ENCODE measurements at regions not wholly inside any gene's neighbourhood (a gene's known extent, or its start where the extent isn't known, plus 50 kb on each side); places are given as distances from the start of the nearest gene placed in this dataset.

DNA sequence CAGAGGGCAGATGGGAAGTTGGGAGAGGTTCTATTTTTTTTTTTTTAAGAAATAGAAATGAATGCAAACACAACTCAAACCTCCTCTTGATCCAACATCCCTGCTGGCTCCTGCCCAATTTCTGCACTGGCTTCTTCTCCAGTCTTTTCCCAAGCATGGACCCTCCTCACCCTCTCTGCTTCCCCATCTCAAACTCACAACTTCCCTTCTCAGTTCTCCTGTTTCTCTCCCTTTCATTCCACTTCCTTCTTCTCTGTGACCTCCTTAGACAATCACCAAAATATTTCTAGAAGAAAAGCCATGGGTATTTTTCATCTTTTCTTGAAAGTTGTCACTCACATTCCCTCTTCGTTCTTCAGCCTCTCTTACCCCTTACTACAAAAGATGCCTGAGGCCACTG lies 85.2 kb upstream of the VPREB1 start:
- H3K4me1 ChIP-seq (ENCODE audit: control insufficient read depth in 1 of 2, insufficient read depth in 2 of 2, low read length in 2 of 2), result no peaks in the 10 kb centered on the region
- H3K4me2 ChIP-seq (ENCODE audit: low read length), result no peak overlapping the region
- H2AFZ ChIP-seq (ENCODE audit: insufficient read depth, low read length, poor library complexity), result no peak overlapping the region
- no peaks in the 10 kb centered on the region for H3K79me1 ChIP-seq (ENCODE audit: low read length)
- no peak overlapping the region for H4K91ac ChIP-seq (ENCODE audit: low read depth, low read length)
- no peak overlapping the region for H3K14ac ChIP-seq (ENCODE audit: low read length)
- H2BK5ac ChIP-seq (ENCODE audit: low read depth, low read length, poor library complexity), result no peak overlapping the region
- no peak overlapping the region for H3K23ac ChIP-seq (ENCODE audit: low read length)
- no peaks in the 10 kb centered on the region for H3K9me3 ChIP-seq (ENCODE audit: insufficient read depth, low read depth, low read length)
- H3K27me3 ChIP-seq (ENCODE audit: insufficient read depth, low read length), result no peaks in the 10 kb centered on the region
- no peak overlapping the region for H3K18ac ChIP-seq (ENCODE audit: low read length)
- no peak for DNase-seq
- no peak overlapping the region for H2AK5ac ChIP-seq (ENCODE audit: low read length)
- no peak overlapping the region for H4K8ac ChIP-seq (ENCODE audit: low read depth, low read length)
- H2BK120ac ChIP-seq (ENCODE audit: insufficient read depth, low read length, poor library complexity), result no peak overlapping the region
- no peak overlapping the region for H2BK12ac ChIP-seq (ENCODE audit: low read length)
- H4K12ac ChIP-seq (ENCODE audit: low read depth, low read length), result no peak overlapping the region
- no peak overlapping the region for H3K4me3 ChIP-seq (ENCODE audit: low read depth, low read length)
- no peaks in the 10 kb centered on the region for H3K79me2 ChIP-seq (ENCODE audit: control insufficient read depth, insufficient read depth, low read length, poor library complexity)
- no CpG with 5 or more reads among the region's 1 CpG for WGBS (ENCODE audit: extremely low coverage, insufficient coverage, insufficient read length)
- H3K36me3 ChIP-seq (ENCODE audit: control insufficient read depth in 1 of 2, insufficient read depth in 2 of 2, low read length in 2 of 2), result no peaks in the 10 kb centered on the region
- no peak overlapping the region for H3K9ac ChIP-seq (ENCODE audit: low read length)
- H3K4ac ChIP-seq (ENCODE audit: low read depth, low read length), result no peak overlapping the region
- no peak overlapping the region for H3K27ac ChIP-seq (ENCODE audit: low read depth, low read length)

DNA sequence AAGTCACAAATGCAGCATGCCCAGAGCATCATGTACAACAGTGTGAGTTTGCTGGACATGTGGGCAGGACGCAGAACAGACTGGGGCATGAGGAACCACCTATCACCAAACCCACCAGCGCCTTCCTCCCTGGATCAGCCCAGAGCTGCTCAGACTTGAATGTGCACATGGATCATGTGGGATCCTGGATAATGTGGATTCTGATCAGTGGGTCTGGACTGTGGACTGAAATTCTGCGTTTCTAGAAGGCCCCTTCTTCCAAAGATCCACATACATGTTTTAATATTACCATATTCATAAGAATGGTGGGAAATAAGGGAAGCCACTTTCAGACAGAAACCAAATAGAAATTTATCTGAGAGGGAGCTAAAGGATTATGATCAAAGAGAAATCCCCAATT lies 85.6 kb upstream of the VPREB1 start:
- Histone ChIP-seq H3K4me3 (ENCODE audit: low read depth, low read length) (no peak overlapping the region), H3K27ac (ENCODE audit: low read depth, low read length) (no peak overlapping the region), H3K9ac (ENCODE audit: low read length) (no peak overlapping the region), H3K79me2 (ENCODE audit: control insufficient read depth, insufficient read depth, low read length, poor library complexity) (no peaks in the 10 kb centered on the region), H3K23ac (ENCODE audit: low read length) (no peak overlapping the region), H4K91ac (ENCODE audit: low read depth, low read length) (no peak overlapping the region), H3K4me2 (ENCODE audit: low read length) (no peak overlapping the region), H3K18ac (ENCODE audit: low read length) (no peak overlapping the region), H3K4me1 (ENCODE audit: control insufficient read depth in 1 of 2, insufficient read depth in 2 of 2, low read length in 2 of 2) (no peaks in the 10 kb centered on the region), H2BK5ac (ENCODE audit: low read depth, low read length, poor library complexity) (no peak overlapping the region), H3K27me3 (ENCODE audit: insufficient read depth, low read length) (no peaks in the 10 kb centered on the region), H3K79me1 (ENCODE audit: low read length) (no peaks in the 10 kb centered on the region), H3K36me3 (ENCODE audit: control insufficient read depth in 1 of 2, insufficient read depth in 2 of 2, low read length in 2 of 2) (no peaks in the 10 kb centered on the region), H2BK120ac (ENCODE audit: insufficient read depth, low read length, poor library complexity) (no peak overlapping the region), H3K14ac (ENCODE audit: low read length) (no peak overlapping the region), H3K4ac (ENCODE audit: low read depth, low read length) (no peak overlapping the region), H4K12ac (ENCODE audit: low read depth, low read length) (no peak overlapping the region), H2AK5ac (ENCODE audit: low read length) (no peak overlapping the region), H3K9me3 (ENCODE audit: insufficient read depth, low read depth, low read length) (no peaks in the 10 kb centered on the region), H2AFZ (ENCODE audit: insufficient read depth, low read length, poor library complexity) (no peak overlapping the region), H4K8ac (ENCODE audit: low read depth, low read length) (no peak overlapping the region), H2BK12ac (ENCODE audit: low read length) (no peak overlapping the region)
- WGBS (ENCODE audit: extremely low coverage, insufficient coverage, insufficient read length), result no CpG with 5 or more reads among the region's 3 CpGs
- no peak for DNase-seq

GRCh38 chr22:22158207-22158816 lies 86.3 kb upstream of the VPREB1 start:
- Histone ChIP-seq H3K23ac (ENCODE audit: low read length) (no peak overlapping the region), H3K79me1 (ENCODE audit: low read length) (no peaks in the 10 kb centered on the region), H2AFZ (ENCODE audit: insufficient read depth, low read length, poor library complexity) (no peak overlapping the region), H3K27me3 (ENCODE audit: insufficient read depth, low read length) (no peaks in the 10 kb centered on the region), H3K36me3 (ENCODE audit: control insufficient read depth in 1 of 2, insufficient read depth in 2 of 2, low read length in 2 of 2) (no peaks in the 10 kb centered on the region), H3K4me3 (ENCODE audit: low read depth, low read length) (no peak overlapping the region), H3K14ac (ENCODE audit: low read length) (no peak overlapping the region), H2AK5ac (ENCODE audit: low read length) (no peak overlapping the region), H3K9me3 (ENCODE audit: insufficient read depth, low read depth, low read length) (no peaks in the 10 kb centered on the region), H3K9ac (ENCODE audit: low read length) (no peak overlapping the region), H2BK5ac (ENCODE audit: low read depth, low read length, poor library complexity) (no peak overlapping the region), H3K4ac (ENCODE audit: low read depth, low read length) (no peak overlapping the region), H3K79me2 (ENCODE audit: control insufficient read depth, insufficient read depth, low read length, poor library complexity) (no peaks in the 10 kb centered on the region), H4K91ac (ENCODE audit: low read depth, low read length) (no peak overlapping the region), H2BK12ac (ENCODE audit: low read length) (no peak overlapping the region), H2BK120ac (ENCODE audit: insufficient read depth, low read length, poor library complexity) (no peak overlapping the region), H3K18ac (ENCODE audit: low read length) (no peak overlapping the region), H3K27ac (ENCODE audit: low read depth, low read length) (no peak overlapping the region), H3K4me2 (ENCODE audit: low read length) (no peak overlapping the region), H3K4me1 (ENCODE audit: control insufficient read depth in 1 of 2, insufficient read depth in 2 of 2, low read length in 2 of 2) (no peaks in the 10 kb centered on the region), H4K8ac (ENCODE audit: low read depth, low read length) (no peak overlapping the region), H4K12ac (ENCODE audit: low read depth, low read length) (no peak overlapping the region)
- no CpG with 5 or more reads among the region's 4 CpGs for WGBS (ENCODE audit: extremely low coverage, insufficient coverage, insufficient read length)
- no peak for DNase-seq

- Histone ChIP-seq H3K4me2 (ENCODE audit: low read length) (no peak overlapping the region), H3K4me1 (ENCODE audit: control insufficient read depth in 1 of 2, insufficient read depth in 2 of 2, low read length in 2 of 2) (no peaks in the 10 kb centered on the region), H3K4ac (ENCODE audit: low read depth, low read length) (no peak overlapping the region), H3K23ac (ENCODE audit: low read length) (no peak overlapping the region), H3K4me3 (ENCODE audit: low read depth, low read length) (peak overlapping the region; percentile 3), H3K27ac (ENCODE audit: low read depth, low read length) (no peak overlapping the region), H3K9me3 (ENCODE audit: insufficient read depth, low read depth, low read length) (no peaks in the 10 kb centered on the region), H4K91ac (ENCODE audit: low read depth, low read length) (no peak overlapping the region), H2AK5ac (ENCODE audit: low read length) (no peak overlapping the region), H2BK5ac (ENCODE audit: low read depth, low read length, poor library complexity) (no peak overlapping the region), H3K18ac (ENCODE audit: low read length) (no peak overlapping the region), H3K14ac (ENCODE audit: low read length) (no peak overlapping the region), H3K9ac (ENCODE audit: low read length) (no peak overlapping the region), H4K12ac (ENCODE audit: low read depth, low read length) (no peak overlapping the region), H3K36me3 (ENCODE audit: control insufficient read depth in 1 of 2, insufficient read depth in 2 of 2, low read length in 2 of 2) (no peaks in the 10 kb centered on the region), H4K8ac (ENCODE audit: low read depth, low read length) (no peak overlapping the region), H2BK12ac (ENCODE audit: low read length) (no peak overlapping the region), H3K27me3 (ENCODE audit: insufficient read depth, low read length) (no peaks in the 10 kb centered on the region), H2AFZ (ENCODE audit: insufficient read depth, low read length, poor library complexity) (no peak overlapping the region), H3K79me2 (ENCODE audit: control insufficient read depth, insufficient read depth, low read length, poor library complexity) (no peaks in the 10 kb centered on the region), H2BK120ac (ENCODE audit: insufficient read depth, low read length, poor library complexity) (no peak overlapping the region), H3K79me1 (ENCODE audit: low read length) (no peaks in the 10 kb centered on the region)
- DNase-seq, result no peak
- no CpG with 5 or more reads among the region's 2 CpGs for WGBS (ENCODE audit: extremely low coverage, insufficient coverage, insufficient read length)
Observed at GRCh38 chr22:22157348-22157725, 87.2 kb upstream of the VPREB1 start.

Data from trophoblast cell (in vitro differentiated cells and primary cell).